CD14-positive monocyte (primary cell): ENCODE measurements at regions not wholly inside any gene's neighbourhood (a gene's known extent, or its start where the extent isn't known, plus 50 kb on each side); places are given as distances from the start of the nearest gene placed in this dataset.

Experiments
- DNase-seq, 3 donors: peaks; one replicate each; pipeline ENCODE4 v3.0.0-alpha.2; 2011 to 2022
- H2AFZ ChIP-seq: 2 replicates; pipeline ENCODE4 v1.6.0; 2012; ENCODE audit warnings: mild to moderate bottlenecking, low read depth, low read length, inconsistent platforms; ENCODE audit not compliant: insufficient read depth, poor library complexity, severe bottlenecking
- H3K27ac ChIP-seq, 2 donors: 1 replicate in 1 of 2; 2 replicates in 1 of 2; pipeline ENCODE4 v1.5.1; 2012 to 2013; ENCODE audit warnings: low read length in 2 of 2, control low read depth in 1 of 2, inconsistent platforms in 1 of 2, low read depth in 1 of 2, mild to moderate bottlenecking in 1 of 2
- H3K27me3 ChIP-seq, 2 donors: one replicate each; pipeline versions ENCODE4 v1.6.0 to v1.6.1; 2011 to 2013; ENCODE audit warnings: low read length in 2 of 2; ENCODE audit not compliant: control insufficient read depth in 2 of 2, insufficient read depth in 2 of 2
- H3K36me3 ChIP-seq, 2 donors: replicated peaks in 1 of 2; 1 replicate in 1 of 2; 2 replicates in 1 of 2; pipeline versions ENCODE4 v1.5.1 to v1.6.1; 2012 to 2013; ENCODE audit warnings: low read length in 2 of 2, control low read depth in 1 of 2, inconsistent platforms in 1 of 2, mild to moderate bottlenecking in 1 of 2; ENCODE audit not compliant: insufficient read depth in 2 of 2, control insufficient read depth in 1 of 2
- H3K4me1 ChIP-seq, 2 donors: 1 replicate in 1 of 2; 2 replicates in 1 of 2; pipeline versions ENCODE4 v1.5.1 to v1.6.1; 2012 to 2013; ENCODE audit warnings: low read length in 2 of 2, control low read depth in 1 of 2, inconsistent platforms in 1 of 2, mild to moderate bottlenecking in 1 of 2, moderate library complexity in 1 of 2; ENCODE audit not compliant: insufficient read depth in 2 of 2, control insufficient read depth in 1 of 2
- H3K4me2 ChIP-seq: replicated peaks from 2 replicates; pipeline ENCODE3; 2012; ENCODE audit warnings: low read length, moderate library complexity, mild to moderate bottlenecking; ENCODE audit not compliant: poor library complexity, severe bottlenecking; ENCODE audit errors: extremely low read depth
- H3K4me3 ChIP-seq, 3 experiments: fragments of 200-600 bp in 1 of 3; sonication (generic) in 1 of 3; replicated peaks in 1 of 3; 1 replicate in 2 of 3; 2 replicates in 1 of 3; pipeline ENCODE4 v1.5.1; 2011 to 2013; ENCODE audit warnings: low read length in 3 of 3, mild to moderate bottlenecking in 3 of 3, control low read depth in 2 of 3, low read depth in 2 of 3, inconsistent platforms in 1 of 3, moderate library complexity in 1 of 3
- H3K79me2 ChIP-seq: 2 replicates; pipeline ENCODE4 v1.6.0; 2012; ENCODE audit warnings: mild to moderate bottlenecking, control low read depth, inconsistent platforms, low read length, moderate library complexity; ENCODE audit not compliant: insufficient read depth
- H3K9ac ChIP-seq: 2 replicates; pipeline ENCODE4 v1.6.0; 2017; ENCODE audit warnings: low read length, mild to moderate bottlenecking; ENCODE audit not compliant: insufficient read depth, poor library complexity, severe bottlenecking
- H3K9me3 ChIP-seq, 2 donors: replicated peaks in 1 of 2; 1 replicate in 1 of 2; 2 replicates in 1 of 2; pipeline versions ENCODE4 v1.5.1 to v1.6.1; 2012 to 2013; ENCODE audit warnings: low read length in 2 of 2, control low read depth in 1 of 2; ENCODE audit not compliant: control insufficient read depth in 1 of 2, insufficient read depth in 1 of 2
- H4K20me1 ChIP-seq: 2 replicates; pipeline ENCODE4 v1.6.0; 2012; ENCODE audit warnings: mild to moderate bottlenecking, low read length, control low read depth, moderate library complexity; ENCODE audit not compliant: insufficient read depth
- H3K27ac Mint-ChIP-seq, 7 donors: one replicate each; pipeline ENCODE4 v1.8.0; 2020; ENCODE audit warnings: mild to moderate bottlenecking in 7 of 7, mixed read lengths in 7 of 7, moderate library complexity in 6 of 7, inconsistent platforms in 2 of 7
- H3K27me3 Mint-ChIP-seq, 3 donors: one replicate each; pipeline ENCODE4 v1.8.0; 2021 to 2022; ENCODE audit warnings: low read depth in 3 of 3, mild to moderate bottlenecking in 3 of 3, mixed read lengths in 3 of 3, moderate library complexity in 3 of 3, inconsistent platforms in 1 of 3
- H3K36me3 Mint-ChIP-seq, 2 donors: one replicate each; pipeline ENCODE4 v1.8.0; 2020; ENCODE audit warnings: mixed read lengths in 2 of 2, inconsistent platforms in 1 of 2, mild to moderate bottlenecking in 1 of 2
- H3K4me1 Mint-ChIP-seq: one replicate; pipeline ENCODE4 v1.8.0; 2020; ENCODE audit warnings: mild to moderate bottlenecking, mixed read lengths
- H3K4me3 Mint-ChIP-seq, 2 donors: one replicate each; pipeline ENCODE4 v1.8.0; 2020; ENCODE audit warnings: mild to moderate bottlenecking in 2 of 2, mixed read lengths in 2 of 2, moderate library complexity in 1 of 2
- H3K9me3 Mint-ChIP-seq, 7 donors: one replicate each; pipeline ENCODE4 v1.8.0; 2020 to 2022; ENCODE audit warnings: mixed read lengths in 7 of 7, mild to moderate bottlenecking in 6 of 7, moderate library complexity in 6 of 7, inconsistent platforms in 2 of 7
- WGBS: methylation state at CpG from one replicate; pipeline ENCODE4 v1.1.5; 2013; ENCODE audit warnings: missing lambda C conversion rate; ENCODE audit not compliant: insufficient coverage; 5-methylcytosine and 5-hydroxymethylcytosine counted together
- intact Hi-C, 2 donors: fragments of 100-400 bp; cut with micrococcal nuclease; formaldehyde crosslinking; loops; one replicate each; pipeline versions ENCODE4 v1.15.0 to v1.15.1; 2023
- TF ChIP-seq, protein P1 (sequence below): fragments of 200-600 bp; IDR thresholded peaks from one replicate; pipeline ENCODE4 v1.8.0; 2022; ENCODE audit warnings: antibody characterized with exemption, mild to moderate bottlenecking

DNA sequence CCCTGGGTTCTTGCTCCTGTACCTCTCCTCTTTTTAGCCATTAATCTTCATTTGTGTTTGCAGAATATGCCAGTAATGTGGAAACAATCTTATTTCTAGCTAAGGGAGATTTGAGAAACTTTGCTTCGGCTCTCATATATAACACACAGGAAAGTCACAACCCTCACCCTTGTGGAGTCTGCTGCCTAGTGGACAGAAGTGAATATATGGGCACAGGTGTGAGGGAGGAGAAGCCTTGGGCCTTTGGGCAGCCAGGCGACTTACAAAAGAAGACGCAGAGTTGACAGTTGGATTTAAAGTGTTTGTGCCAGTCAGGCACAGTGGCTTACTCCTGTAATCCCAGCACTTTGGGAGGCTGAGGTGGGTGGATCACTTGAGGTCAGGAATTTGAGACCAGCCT is 181.8 kb upstream of the TBL1XR1 start:
- H3K27me3 Mint-ChIP-seq = peaks cover 0 to 3% (median 0%) of the 10 kb centered on the region in 3 donors
- no peak overlapping the region for H2AFZ ChIP-seq

DNA sequence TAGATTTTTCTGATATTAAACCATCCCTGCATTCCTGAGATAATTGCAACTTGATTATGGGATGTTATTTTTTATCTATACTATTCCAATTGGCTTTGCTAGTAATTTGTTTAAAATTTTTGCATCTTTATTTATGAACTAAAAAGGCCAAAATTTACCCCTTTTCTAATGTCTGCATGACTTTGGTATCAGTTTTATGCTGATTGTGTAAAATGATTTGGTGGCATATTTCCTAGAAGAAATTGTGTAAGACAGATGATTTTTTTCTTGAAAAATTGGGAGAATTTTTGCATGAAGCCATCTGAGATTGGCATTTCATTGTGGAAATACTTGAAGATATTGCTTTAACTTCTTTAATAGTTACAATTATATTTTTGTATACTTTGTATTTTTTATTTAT is 183.8 kb upstream of the TBL1XR1 start:
- H3K79me2 ChIP-seq = no peaks in the 10 kb centered on the region
- H2AFZ ChIP-seq = no peak overlapping the region
- no peaks in the 10 kb centered on the region for H3K36me3 Mint-ChIP-seq
- H3K4me3 Mint-ChIP-seq = no peak overlapping the region
- H3K36me3 ChIP-seq = no peaks in the 10 kb centered on the region
- H3K9me3 Mint-ChIP-seq = peaks cover 5 to 15% (median 8%) of the 10 kb centered on the region in 7 donors
- peaks cover 4% of the 10 kb centered on the region for H3K4me1 Mint-ChIP-seq
- no peaks in the 10 kb centered on the region for H3K27me3 ChIP-seq
- H3K4me1 ChIP-seq = no peaks in the 10 kb centered on the region
- no peak overlapping the region for H3K4me3 ChIP-seq
- no peak overlapping the region for H3K4me2 ChIP-seq
- TF ChIP-seq, protein P1, sequence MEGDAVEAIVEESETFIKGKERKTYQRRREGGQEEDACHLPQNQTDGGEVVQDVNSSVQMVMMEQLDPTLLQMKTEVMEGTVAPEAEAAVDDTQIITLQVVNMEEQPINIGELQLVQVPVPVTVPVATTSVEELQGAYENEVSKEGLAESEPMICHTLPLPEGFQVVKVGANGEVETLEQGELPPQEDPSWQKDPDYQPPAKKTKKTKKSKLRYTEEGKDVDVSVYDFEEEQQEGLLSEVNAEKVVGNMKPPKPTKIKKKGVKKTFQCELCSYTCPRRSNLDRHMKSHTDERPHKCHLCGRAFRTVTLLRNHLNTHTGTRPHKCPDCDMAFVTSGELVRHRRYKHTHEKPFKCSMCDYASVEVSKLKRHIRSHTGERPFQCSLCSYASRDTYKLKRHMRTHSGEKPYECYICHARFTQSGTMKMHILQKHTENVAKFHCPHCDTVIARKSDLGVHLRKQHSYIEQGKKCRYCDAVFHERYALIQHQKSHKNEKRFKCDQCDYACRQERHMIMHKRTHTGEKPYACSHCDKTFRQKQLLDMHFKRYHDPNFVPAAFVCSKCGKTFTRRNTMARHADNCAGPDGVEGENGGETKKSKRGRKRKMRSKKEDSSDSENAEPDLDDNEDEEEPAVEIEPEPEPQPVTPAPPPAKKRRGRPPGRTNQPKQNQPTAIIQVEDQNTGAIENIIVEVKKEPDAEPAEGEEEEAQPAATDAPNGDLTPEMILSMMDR = no peak
- no peaks in the 10 kb centered on the region for H3K27me3 Mint-ChIP-seq
- H3K27ac ChIP-seq = no peak overlapping the region
- intact Hi-C loops = no loop called here
- H3K27ac Mint-ChIP-seq = no peak overlapping the region
- H3K9ac ChIP-seq = no peak overlapping the region
- H3K9me3 ChIP-seq = peaks cover 0 to 5% of the 10 kb centered on the region in 2 donors
- H4K20me1 ChIP-seq = no peaks in the 10 kb centered on the region
- DNase-seq = no peak

More for the DNA sequence above, 181.8 kb upstream of the TBL1XR1 start:
- Histone ChIP-seq H3K27me3 (no peaks in the 10 kb centered on the region), H4K20me1 (no peaks in the 10 kb centered on the region), H3K9me3 (peaks cover 0 to 5% of the 10 kb centered on the region in 2 donors), H3K9ac (no peak overlapping the region), H3K4me3 (no peak overlapping the region), H3K79me2 (no peaks in the 10 kb centered on the region), H3K4me1 (no peaks in the 10 kb centered on the region), H3K27ac (no peak overlapping the region), H3K4me2 (no peak overlapping the region), H3K36me3 (no peaks in the 10 kb centered on the region)
- no peak overlapping the region for H3K4me3 Mint-ChIP-seq
- 100% methylated on average over 2 of the region's 3 CpGs for WGBS
- intact Hi-C loops = no loop called here
- DNase-seq = no peak
- H3K36me3 Mint-ChIP-seq = no peaks in the 10 kb centered on the region
- peaks cover 5 to 15% (median 8%) of the 10 kb centered on the region in 7 donors for H3K9me3 Mint-ChIP-seq
- no peak overlapping the region for H3K27ac Mint-ChIP-seq
- TF ChIP-seq, protein P1 = no peak
- H3K4me1 Mint-ChIP-seq = no peaks in the 10 kb centered on the region
